GM12865 (cell line): ENCODE measurements at regions not wholly inside any gene's neighbourhood (a gene's known extent, or its start where the extent isn't known, plus 50 kb on each side); places are given as distances from the start of the nearest gene placed in this dataset.

Source experiments
- DNase-seq: peaks from one replicate; pipeline ENCODE4 v3.0.0; 2010; ENCODE audit warnings: low read depth
- H3K4me3 ChIP-seq: 2 replicates; pipeline ENCODE4 v1.5.1; 2011; ENCODE audit warnings: mild to moderate bottlenecking, low read depth, low read length, control low read depth
- CTCF ChIP-seq: IDR thresholded peaks from 2 replicates; pipeline ENCODE4 v1.5.1; 2011; ENCODE audit warnings: low read length, control low read depth, low read depth, inconsistent platforms; ENCODE audit not compliant: insufficient read depth; ENCODE audit errors: missing control alignments

GRCh38 chr5:91436241-91436640, 53.1 kb upstream of the ARRDC3 start:
- no peak for DNase-seq
- no peak overlapping the region for H3K4me3 ChIP-seq
- no peak for TF ChIP-seq CTCF

GRCh38 chr5:91434348-91434747, 51.2 kb upstream of the ARRDC3 start:
- no peak overlapping the region for H3K4me3 ChIP-seq
- peak; percentile 21 for DNase-seq
- no peak for TF ChIP-seq CTCF

GRCh38 chr5:91433861-91434260, 50.7 kb upstream of the ARRDC3 start:
- TF ChIP-seq CTCF = no peak
- H3K4me3 ChIP-seq = no peak overlapping the region
- DNase-seq = no peak
